Osteocyte (in vitro differentiated cells): ENCODE measurements at regions not wholly inside any gene's neighbourhood (a gene's known extent, or its start where the extent isn't known, plus 50 kb on each side); places are given as distances from the start of the nearest gene placed in this dataset.

Experiments used
- DNase-seq: peaks from one replicate; pipeline ENCODE4 v3.0.0; 2021; ENCODE audit warnings: mixed read lengths; ENCODE audit not compliant: unreplicated experiment; ENCODE audit errors: extremely low spot score
- H3K27ac Mint-ChIP-seq: one replicate; pipeline ENCODE4 v1.8.0; 2021; ENCODE audit warnings: mild to moderate bottlenecking, mixed read lengths; ENCODE audit not compliant: unreplicated experiment
- H3K27me3 Mint-ChIP-seq: one replicate; pipeline ENCODE4 v1.8.0; 2021; ENCODE audit warnings: mixed read lengths; ENCODE audit not compliant: unreplicated experiment
- H3K36me3 Mint-ChIP-seq: one replicate; pipeline ENCODE4 v1.8.0; 2021; ENCODE audit warnings: mixed read lengths; ENCODE audit not compliant: unreplicated experiment
- H3K4me1 Mint-ChIP-seq: one replicate; pipeline ENCODE4 v1.8.0; 2021; ENCODE audit warnings: mixed read lengths; ENCODE audit not compliant: unreplicated experiment
- H3K4me3 Mint-ChIP-seq: one replicate; pipeline ENCODE4 v1.8.0; 2021; ENCODE audit warnings: mild to moderate bottlenecking, moderate library complexity, mixed read lengths; ENCODE audit not compliant: unreplicated experiment
- H3K9me3 Mint-ChIP-seq: one replicate; pipeline ENCODE4 v1.8.0; 2021; ENCODE audit warnings: mixed read lengths; ENCODE audit not compliant: unreplicated experiment
- CTCF ChIP-seq: fragments of 200-600 bp; sonication (generic); IDR thresholded peaks from 2 replicates; pipeline ENCODE4 v1.5.0; 2021; ENCODE audit warnings: antibody characterized with exemption, mild to moderate bottlenecking, moderate library complexity

GRCh38 chr11:42890773-42891172, 421.0 kb upstream of the API5 start:
- no peak for DNase-seq
- Mint-ChIP-seq H3K4me3 (no peak overlapping the region), H3K36me3 (no peaks in the 10 kb centered on the region), H3K27ac (no peak overlapping the region), H3K9me3 (peaks cover 14% of the 10 kb centered on the region), H3K4me1 (no peaks in the 10 kb centered on the region), H3K27me3 (no peaks in the 10 kb centered on the region)
- TF ChIP-seq CTCF: no peak

GRCh38 chr11:42901084-42901483, 410.7 kb upstream of the API5 start:
- TF ChIP-seq CTCF: no peak
- Mint-ChIP-seq H3K4me1 (no peaks in the 10 kb centered on the region), H3K4me3 (no peak overlapping the region), H3K27ac (no peak overlapping the region), H3K9me3 (peaks cover 33% of the 10 kb centered on the region), H3K36me3 (no peaks in the 10 kb centered on the region), H3K27me3 (no peaks in the 10 kb centered on the region)
- no peak for DNase-seq

GRCh38 chr11:42906226-42906625, 405.6 kb upstream of the API5 start:
- Mint-ChIP-seq H3K27me3 (no peaks in the 10 kb centered on the region), H3K36me3 (no peaks in the 10 kb centered on the region), H3K27ac (no peak overlapping the region), H3K9me3 (peaks cover 58% of the 10 kb centered on the region), H3K4me1 (no peaks in the 10 kb centered on the region), H3K4me3 (no peak overlapping the region)
- no peak for TF ChIP-seq CTCF
- DNase-seq: no peak

GRCh38 chr11:42913731-42914130, 398.1 kb upstream of the API5 start:
- Mint-ChIP-seq H3K36me3 (no peaks in the 10 kb centered on the region), H3K4me3 (no peak overlapping the region), H3K27ac (no peak overlapping the region), H3K27me3 (no peaks in the 10 kb centered on the region), H3K9me3 (peaks cover 56% of the 10 kb centered on the region), H3K4me1 (no peaks in the 10 kb centered on the region)
- no peak for DNase-seq
- TF ChIP-seq CTCF: no peak

- no peak for DNase-seq
- Mint-ChIP-seq H3K4me3 (no peak overlapping the region), H3K27me3 (no peaks in the 10 kb centered on the region), H3K27ac (no peak overlapping the region), H3K4me1 (no peaks in the 10 kb centered on the region), H3K9me3 (peaks cover 22% of the 10 kb centered on the region), H3K36me3 (no peaks in the 10 kb centered on the region)
- TF ChIP-seq CTCF: no peak
Observed at GRCh38 chr11:42923651-42924050, 388.1 kb upstream of the API5 start.
